Central memory CD4-positive, alpha-beta T cell (primary cell): ENCODE measurements at regions not wholly inside any gene's neighbourhood (a gene's known extent, or its start where the extent isn't known, plus 50 kb on each side); places are given as distances from the start of the nearest gene placed in this dataset.
"Not testable (repeated sequence)": the region's sequence is repeated elsewhere in the genome, so short reads cannot be mapped to it uniquely, and the experiment has no call there.

Experiments
- DNase-seq: peaks from one replicate; pipeline ENCODE4 v3.0.0; 2022

DNA sequence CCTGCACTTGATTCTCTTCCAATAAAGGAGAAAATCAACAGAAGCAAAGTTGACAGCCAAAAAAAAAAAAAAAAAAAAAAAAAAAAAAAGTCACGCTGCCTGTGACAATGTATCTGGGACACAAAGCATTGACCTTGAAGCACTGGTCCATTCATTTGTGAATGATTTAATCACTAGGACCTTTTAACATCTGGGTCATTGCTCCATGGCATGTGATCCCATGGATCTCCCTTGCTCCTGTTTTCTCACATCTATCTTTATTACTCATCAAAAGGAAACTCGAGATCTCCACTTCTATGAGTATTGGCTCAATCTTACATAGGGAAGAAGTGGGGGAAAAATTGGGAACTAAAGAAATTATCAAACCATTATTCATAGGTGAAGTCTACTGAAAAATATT is 89.6 kb upstream of the SMIM30 start:
- DNase-seq, result no peak

DNA sequence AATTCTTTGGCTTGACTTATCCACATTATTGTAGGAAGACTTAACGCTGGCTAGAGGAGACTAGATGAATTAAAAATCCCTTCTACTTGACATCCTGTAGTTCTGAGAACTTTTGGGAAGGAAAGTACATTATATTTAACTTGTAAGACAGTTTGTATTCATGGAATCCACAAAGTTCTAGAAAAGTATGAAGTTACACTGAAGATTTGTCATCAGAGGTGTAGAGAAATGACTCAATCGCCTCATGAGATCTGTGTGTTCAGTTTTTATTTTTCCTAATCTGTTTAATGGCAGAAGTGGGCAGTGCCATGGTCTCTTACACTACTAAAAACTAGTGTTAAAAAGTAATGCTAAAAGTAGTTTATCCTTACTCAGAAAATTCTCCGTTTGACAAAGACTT is 89.1 kb upstream of the SMIM30 start:
- no peak for DNase-seq

DNA sequence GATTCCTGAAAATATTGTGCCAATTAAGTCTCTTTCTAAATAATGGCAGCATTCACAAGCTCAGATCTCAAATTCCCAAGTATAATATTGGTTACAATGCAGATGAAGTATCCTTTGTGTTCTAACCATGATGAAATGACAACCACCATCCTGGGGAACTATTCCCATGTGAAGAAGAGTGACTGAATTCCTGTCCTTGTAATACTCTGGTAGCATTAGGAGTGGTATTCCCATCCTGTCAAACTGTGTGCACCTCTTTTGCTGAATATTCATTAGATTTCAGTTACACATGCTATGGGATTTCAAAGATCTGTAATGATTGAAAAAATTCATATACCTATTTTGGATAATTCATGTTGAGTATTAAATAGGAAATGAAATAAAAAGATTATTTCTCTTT is 86.1 kb upstream of the SMIM30 start:
- DNase-seq, result no peak

DNA sequence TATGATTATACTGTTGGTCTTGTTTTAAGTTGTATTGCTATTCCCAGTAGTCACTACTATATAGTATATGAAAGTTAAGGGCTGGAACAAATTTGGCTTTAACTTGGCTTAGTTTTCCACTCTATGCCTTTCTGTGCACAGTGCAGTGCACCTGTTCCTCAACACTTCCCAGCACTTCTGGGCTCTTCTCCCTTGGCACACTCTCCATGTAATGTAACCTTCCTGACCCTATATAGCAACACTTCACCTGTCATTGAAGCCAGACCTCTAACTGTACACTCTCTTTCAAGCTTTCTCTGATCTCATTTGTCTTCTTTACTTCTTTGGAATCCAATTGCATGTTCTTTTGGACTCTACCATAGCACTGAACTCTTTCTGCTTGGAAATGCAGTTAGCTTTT is 83.9 kb upstream of the SMIM30 start:
- no peak for DNase-seq

DNA sequence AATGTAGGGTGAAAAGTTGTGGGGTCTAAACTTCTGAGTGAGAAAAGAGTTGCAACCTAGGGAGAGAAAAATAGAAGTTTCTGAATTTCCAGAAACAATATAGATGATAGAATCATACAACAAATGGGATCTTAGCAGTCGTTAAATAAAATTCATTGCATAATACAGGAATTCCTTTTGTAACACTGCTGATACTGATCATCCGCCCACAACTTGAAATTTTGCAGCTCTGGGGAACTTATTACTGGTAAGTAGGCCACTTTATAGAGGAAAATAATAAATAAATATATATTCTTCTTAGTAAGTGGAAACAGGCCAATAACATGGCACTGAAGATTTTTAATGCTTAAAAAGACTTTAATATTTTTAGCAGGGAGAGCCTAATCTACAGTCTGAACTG is 81.9 kb upstream of the SMIM30 start:
- no peak for DNase-seq

DNA sequence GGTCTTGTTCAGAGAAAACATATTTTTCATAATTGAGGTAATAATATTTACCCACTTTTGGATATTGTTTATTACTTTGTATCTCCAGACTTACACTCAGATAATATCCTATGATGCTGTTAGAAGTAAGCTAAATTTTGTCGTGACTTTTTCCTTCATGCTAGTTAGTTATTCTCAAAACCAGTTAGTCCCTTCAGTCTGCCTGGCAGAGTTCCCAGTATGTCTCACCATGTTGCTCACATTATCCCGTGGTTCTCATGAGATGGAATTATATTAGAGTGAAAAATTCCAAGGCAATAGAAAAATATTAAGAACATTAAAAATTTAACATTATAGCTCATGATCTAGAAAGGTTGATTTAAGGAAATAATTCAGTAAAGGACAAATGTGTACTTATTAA is 81.5 kb upstream of the SMIM30 start:
- DNase-seq, result no peak

DNA sequence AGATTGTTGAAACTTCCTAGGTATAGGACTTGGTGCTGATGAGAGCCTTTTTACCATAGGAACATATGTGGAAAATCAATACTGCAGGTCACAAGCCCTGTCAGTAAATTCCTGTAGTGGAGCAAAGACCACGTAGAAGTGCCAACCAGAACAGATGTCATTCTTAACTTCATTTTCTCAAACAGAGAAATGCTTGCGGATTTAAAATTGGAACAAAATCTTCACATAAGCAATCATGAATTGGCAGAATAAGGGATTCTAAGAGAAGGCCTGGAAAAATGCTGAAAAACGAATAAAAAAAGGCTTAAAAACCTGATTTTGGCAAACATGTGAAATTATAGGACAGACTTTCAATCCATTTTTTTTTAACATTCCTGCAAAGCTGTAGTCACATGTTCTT is 80.8 kb upstream of the SMIM30 start:
- no peak for DNase-seq

DNA sequence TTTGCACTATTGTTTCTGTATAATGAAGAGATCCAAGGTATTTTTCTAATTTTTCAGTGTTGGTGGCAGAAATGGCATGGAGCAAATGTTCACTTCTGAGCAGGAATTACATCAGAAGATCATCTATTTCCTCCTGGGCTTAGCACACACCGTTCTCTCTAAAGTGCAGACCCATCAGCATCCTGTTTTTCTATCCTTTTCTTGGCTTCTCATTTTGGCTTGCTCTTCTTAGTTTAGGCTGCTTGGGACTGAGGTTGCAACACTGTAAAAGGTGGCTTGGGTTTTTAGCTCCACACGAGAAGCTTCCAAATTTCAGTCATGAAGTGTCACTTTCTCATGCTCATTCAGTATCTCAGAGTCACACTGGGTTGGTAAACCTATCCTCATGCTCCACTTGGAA is 79.9 kb upstream of the SMIM30 start:
- no peak for DNase-seq

DNA sequence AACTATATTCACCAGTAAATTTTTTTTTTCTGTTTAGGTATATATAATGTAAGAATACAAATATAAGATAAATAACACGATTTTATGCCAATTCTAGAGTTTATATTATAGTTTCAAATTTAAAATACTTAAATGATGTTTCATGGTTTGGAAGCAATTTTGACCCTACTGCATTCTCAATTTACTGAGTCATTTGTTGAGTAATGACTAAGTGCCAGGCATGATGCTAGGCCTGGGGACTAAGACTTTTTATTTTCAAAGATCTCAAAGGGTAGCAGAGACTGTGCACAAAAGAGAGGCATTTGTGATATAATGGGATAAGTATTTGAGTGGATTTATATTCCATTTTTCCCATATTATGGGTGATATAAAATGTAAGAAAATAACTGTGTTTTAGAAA is 78.9 kb upstream of the SMIM30 start:
- DNase-seq, result no peak

DNA sequence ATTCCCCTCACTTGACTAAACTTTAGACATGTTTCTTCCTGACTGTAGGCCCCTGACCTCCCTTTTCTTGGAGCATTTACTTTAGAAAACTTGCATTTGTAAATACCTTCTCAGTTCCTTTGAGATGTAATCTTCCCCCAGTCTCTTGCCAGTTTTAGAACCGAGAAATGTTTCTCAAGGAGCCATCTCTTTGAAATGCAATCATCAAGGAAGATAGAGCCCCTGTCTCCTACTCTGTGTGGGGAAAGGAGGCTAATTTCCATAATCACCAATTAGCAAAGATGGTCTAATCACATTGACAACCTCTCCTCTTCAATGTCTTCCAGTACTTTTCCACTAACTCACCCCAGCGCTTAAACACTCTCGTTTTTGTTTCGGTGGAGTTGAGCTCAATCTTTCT is 70.0 kb upstream of the SMIM30 start:
- DNase-seq, result no peak

DNA sequence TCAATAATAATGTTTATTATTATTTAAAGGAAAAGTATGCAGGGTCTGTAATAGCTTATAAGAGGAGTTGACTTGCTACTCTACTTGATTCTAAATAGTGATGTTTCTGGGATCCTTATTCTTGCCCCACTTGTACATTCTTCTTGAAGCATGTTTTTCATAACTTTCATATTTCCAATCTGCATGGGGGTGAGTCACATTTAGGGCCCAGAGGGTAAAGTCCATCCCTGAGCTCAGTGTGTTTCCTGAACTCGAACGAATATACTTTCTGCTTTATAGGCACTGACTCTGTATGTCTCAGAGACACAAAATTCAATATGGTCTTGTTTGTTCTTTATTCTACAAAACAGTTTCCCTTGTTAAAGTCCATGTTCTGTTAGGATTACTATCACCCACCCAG is 61.0 kb upstream of the SMIM30 start:
- no peak for DNase-seq

DNA sequence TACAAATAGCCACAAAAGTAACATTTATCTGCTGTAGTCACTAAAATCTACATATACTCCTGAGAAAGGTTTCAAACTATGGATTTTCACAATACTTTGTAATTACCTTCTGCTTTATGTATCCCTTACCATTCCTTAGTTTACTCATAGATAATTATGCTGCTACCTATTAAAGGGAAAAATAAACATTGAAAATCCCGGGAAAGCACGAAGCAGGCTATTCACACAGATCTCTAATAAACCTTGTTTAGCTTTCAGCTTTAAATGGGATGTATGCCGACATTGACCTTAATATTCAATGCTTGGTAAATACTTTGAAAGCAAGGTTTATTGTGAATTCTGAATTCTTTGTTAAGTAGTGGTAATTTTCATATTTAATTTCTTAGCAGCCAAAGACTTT is 58.5 kb upstream of the SMIM30 start:
- DNase-seq, result no peak

DNA sequence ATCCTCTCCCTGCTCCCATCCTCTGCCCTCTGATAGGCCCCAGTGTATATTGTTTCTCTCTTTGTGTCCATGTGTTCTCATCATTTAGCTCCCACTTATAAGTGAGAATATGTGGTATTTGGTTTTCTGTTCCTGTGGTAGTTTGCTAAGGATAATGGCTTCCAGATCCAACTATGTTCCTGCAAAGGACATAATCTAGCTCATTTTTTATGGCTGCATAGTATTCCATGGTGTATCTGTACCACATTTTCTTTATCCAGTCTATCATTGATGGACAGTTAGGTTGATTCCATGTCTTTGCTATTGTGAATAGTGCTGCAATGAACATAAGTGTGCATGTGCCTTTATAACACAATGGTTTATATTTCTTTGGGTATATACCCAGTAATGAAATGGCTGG is 57.8 kb upstream of the SMIM30 start:
- not testable (repeated sequence) for DNase-seq

DNA sequence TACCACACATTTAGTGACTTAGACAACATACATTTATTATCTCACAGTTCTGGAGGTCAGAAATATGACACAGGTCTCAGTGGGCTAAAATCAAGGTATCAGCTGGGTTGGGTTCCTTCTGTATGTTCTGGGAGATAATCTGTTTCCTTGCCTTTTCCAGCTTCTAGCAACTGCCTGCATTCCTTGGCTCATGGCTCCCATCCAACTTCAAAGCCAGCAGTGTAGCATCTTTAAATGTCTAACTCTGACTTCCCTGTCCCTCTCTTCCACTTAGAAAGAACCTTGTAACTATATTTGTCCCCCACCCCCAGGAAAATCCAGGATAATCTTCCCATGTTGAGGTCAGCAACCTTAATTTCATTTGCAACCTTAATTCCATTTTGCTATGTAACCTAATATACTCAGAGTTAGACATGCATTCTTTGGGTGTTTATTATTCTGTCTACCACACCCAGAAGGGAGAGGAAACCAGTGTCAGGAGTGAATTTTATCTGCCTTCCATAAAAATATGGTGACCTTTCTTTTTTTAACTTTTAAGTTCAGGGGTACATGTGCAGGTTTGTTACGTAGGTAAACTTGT is 57.3 kb upstream of the SMIM30 start:
- DNase-seq, result no peak

DNA sequence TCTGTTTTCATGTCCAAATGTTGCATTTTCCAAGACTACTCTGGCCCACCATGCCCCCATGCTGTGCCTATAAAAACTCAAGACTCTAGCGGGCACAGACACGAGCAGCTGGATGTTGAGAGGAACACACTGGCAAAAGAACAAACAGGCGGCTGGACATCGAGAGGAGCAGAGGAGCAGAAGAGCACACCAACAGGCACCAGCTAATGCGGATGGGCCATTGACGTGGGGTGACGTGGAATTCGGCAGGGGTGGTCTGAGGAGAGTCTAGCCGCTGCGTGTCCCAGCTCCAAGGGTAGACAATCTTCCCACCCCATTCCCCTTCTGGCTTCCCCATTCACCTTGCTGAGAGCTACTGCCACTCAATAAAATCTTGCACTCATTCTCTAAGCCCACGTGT is 54.4 kb upstream of the SMIM30 start:
- no peak for DNase-seq

DNA sequence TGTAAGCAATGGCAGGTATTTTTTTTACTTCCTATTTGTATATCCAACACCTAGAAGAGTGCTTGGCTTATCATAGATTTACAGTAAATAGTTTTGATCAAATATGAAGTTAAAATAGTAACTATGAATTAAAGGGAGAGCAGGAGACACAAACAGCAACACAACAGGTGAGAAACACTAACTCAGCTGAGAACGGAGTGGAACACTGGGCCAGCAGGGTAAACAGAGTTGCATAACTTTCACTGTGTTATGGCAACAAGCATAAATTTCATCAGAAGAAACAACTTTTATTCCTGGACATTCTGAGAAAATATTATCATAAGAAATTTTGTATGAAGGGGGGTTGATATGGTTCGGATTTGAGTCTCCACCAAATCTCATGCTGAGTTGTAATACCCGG is 52.2 kb upstream of the SMIM30 start:
- no peak for DNase-seq
